ENCODE measurements at regions not wholly inside any gene's neighbourhood (a gene's known extent, or its start where the extent isn't known, plus 50 kb on each side); places are given as distances from the start of the nearest gene placed in this dataset.

DNA sequence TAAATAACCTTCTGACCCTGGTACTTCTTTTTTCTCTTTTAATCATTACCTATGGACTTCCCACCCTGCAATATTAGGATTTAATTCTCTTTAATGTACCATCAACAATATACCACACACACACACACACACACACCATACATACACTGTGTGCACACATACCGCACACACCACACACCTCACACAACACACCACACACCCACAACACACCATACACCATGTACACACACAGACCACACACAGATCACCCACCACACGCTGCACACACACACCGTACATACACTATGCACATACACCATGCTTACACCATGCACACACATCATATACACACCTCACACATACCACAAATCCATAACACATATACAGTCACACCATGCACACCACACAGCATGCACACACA, 57.4 kb upstream of the MAP3K4 start:
- H4K20me1 ChIP-seq (ENCODE audit: insufficient read depth), result no peaks in the 10 kb centered on the region
- no peaks in the 10 kb centered on the region for H3K9me3 ChIP-seq (ENCODE audit: low read depth)
- H2AFZ ChIP-seq, result no peak overlapping the region
- H3K27me3 ChIP-seq (replicated peaks; ENCODE audit: insufficient read depth), result no peaks in the 10 kb centered on the region
- 98 to 100% methylated on average over 3 of the region's 3 CpGs for WGBS, 2 experiments (ENCODE audit: low coverage in 1 of 2, low lambda C conversion rate in 2 of 2, missing lambda C conversion rate in 2 of 2)
- H3F3A ChIP-seq (ENCODE audit: insufficient read depth), result peaks cover 10% of the 10 kb centered on the region; the same call in 1 of the 2 replicates
- H3K9ac ChIP-seq, result no peak overlapping the region
- in situ Hi-C loops (cut with MboI), result no loop called here
- H3K4me3 ChIP-seq, result no peak overlapping the region
- H3K36me3 ChIP-seq (ENCODE audit: low read depth), result no peaks in the 10 kb centered on the region
- no peaks in the 10 kb centered on the region for H3K79me2 ChIP-seq (ENCODE audit: insufficient read depth)
- TF ChIP-seq EZH2 (IDR thresholded peaks at IDR 0.05; ENCODE audit: insufficient read depth, poor library complexity, severe bottlenecking) (no peak), EZH2phosphoT487 (IDR thresholded peaks at IDR 0.05; ENCODE audit: insufficient read depth, low read depth) (no peak)
- no peak overlapping the region for H3K27ac ChIP-seq
- no peak for DNase-seq
- no peak overlapping the region for H3K4me2 ChIP-seq (ENCODE audit: unreplicated experiment)
- H3K4me1 ChIP-seq (ENCODE audit: insufficient read depth), result peaks cover 15% of the 10 kb centered on the region; the same call in 1 of the 2 replicates
- no peaks in the 10 kb centered on the region for H3K9me2 ChIP-seq (ENCODE audit: insufficient read depth)

DNA sequence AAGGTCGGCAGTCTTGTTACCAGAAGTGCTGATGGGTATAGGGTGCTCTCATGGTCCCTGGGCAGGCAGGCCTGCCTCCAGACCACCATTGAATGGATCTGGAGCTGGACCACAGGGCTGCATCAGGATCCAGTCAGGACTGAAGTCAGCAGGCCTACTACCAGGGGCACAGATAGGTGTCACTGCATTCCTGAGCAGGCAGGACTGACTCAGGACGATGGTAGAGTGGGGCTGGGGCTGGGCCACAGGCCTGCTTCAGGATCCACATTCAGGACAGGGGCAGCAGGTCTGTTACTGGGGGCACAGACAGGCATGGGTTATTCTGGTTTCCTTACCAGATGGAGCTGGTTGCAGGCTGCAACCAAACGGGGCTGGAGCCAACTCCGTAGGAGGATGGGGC, 51.4 kb upstream of the MAP3K4 start:
- no peaks in the 10 kb centered on the region for H3K4me1 ChIP-seq (ENCODE audit: insufficient read depth)
- no peak overlapping the region for H3K27ac ChIP-seq
- 81 to 87% methylated on average over 4 of the region's 4 CpGs for WGBS, 2 experiments (ENCODE audit: low coverage in 1 of 2, low lambda C conversion rate in 2 of 2, missing lambda C conversion rate in 2 of 2)
- DNase-seq, result no peak
- no peaks in the 10 kb centered on the region for H3K9me2 ChIP-seq (ENCODE audit: insufficient read depth)
- H3K9me3 ChIP-seq (ENCODE audit: low read depth), result no peaks in the 10 kb centered on the region
- no peaks in the 10 kb centered on the region for H4K20me1 ChIP-seq (ENCODE audit: insufficient read depth)
- H3K36me3 ChIP-seq (ENCODE audit: low read depth), result no peaks in the 10 kb centered on the region
- H3F3A ChIP-seq (ENCODE audit: insufficient read depth), result no peaks in the 10 kb centered on the region
- no peaks in the 10 kb centered on the region for H3K27me3 ChIP-seq (replicated peaks; ENCODE audit: insufficient read depth)
- no peaks in the 10 kb centered on the region for H3K79me2 ChIP-seq (ENCODE audit: insufficient read depth)
- no peak overlapping the region for H3K4me3 ChIP-seq
- H2AFZ ChIP-seq, result no peak overlapping the region
- no peak overlapping the region for H3K4me2 ChIP-seq (ENCODE audit: unreplicated experiment)
- no peak for TF ChIP-seq EZH2phosphoT487 (IDR thresholded peaks at IDR 0.05; ENCODE audit: insufficient read depth, low read depth)
- H3K9ac ChIP-seq, result no peak overlapping the region
- in situ Hi-C loops (cut with MboI), result no loop called here
